Nephron progenitor cell (in vitro differentiated cells): ENCODE measurements at regions not wholly inside any gene's neighbourhood (a gene's known extent, or its start where the extent isn't known, plus 50 kb on each side); places are given as distances from the start of the nearest gene placed in this dataset.
"Not testable (repeated sequence)": the region's sequence is repeated elsewhere in the genome, so short reads cannot be mapped to it uniquely, and the experiment has no call there.

Source experiments
- DNase-seq: peaks from one replicate; pipeline ENCODE4 v3.0.0; 2021
- H3K27ac Mint-ChIP-seq: 2 replicates; pipeline ENCODE4 v1.8.0; 2021; ENCODE audit warnings: mild to moderate bottlenecking, moderate library complexity, mixed read lengths
- H3K27me3 Mint-ChIP-seq: 2 replicates; pipeline ENCODE4 v1.8.0; 2021; ENCODE audit warnings: mild to moderate bottlenecking, low read depth, mixed read lengths; ENCODE audit not compliant: poor library complexity
- H3K36me3 Mint-ChIP-seq: 2 replicates; pipeline ENCODE4 v1.8.0; 2021; ENCODE audit warnings: low read depth, mixed read lengths
- H3K4me1 Mint-ChIP-seq: 2 replicates; pipeline ENCODE4 v1.8.0; 2021; ENCODE audit warnings: mixed read lengths
- H3K4me3 Mint-ChIP-seq: 2 replicates; pipeline ENCODE4 v1.8.0; 2021; ENCODE audit warnings: mild to moderate bottlenecking, moderate library complexity, mixed read lengths
- H3K9me3 Mint-ChIP-seq: 2 replicates; pipeline ENCODE4 v1.8.0; 2021; ENCODE audit warnings: mild to moderate bottlenecking, moderate library complexity, mixed read lengths
- CTCF ChIP-seq: fragments of 200-600 bp; sonication (generic); IDR thresholded peaks from 2 replicates; pipeline ENCODE4 v1.5.0; 2021; ENCODE audit warnings: antibody characterized with exemption

- H3K27ac Mint-ChIP-seq, result no peak overlapping the region
- peaks cover 15% of the 10 kb centered on the region for H3K4me1 Mint-ChIP-seq
- DNase-seq, result no peak
- no peak for TF ChIP-seq CTCF
- H3K9me3 Mint-ChIP-seq, result no peaks in the 10 kb centered on the region
- peaks cover 6% of the 10 kb centered on the region for H3K27me3 Mint-ChIP-seq
- no peak overlapping the region for H3K4me3 Mint-ChIP-seq
- H3K36me3 Mint-ChIP-seq, result no peaks in the 10 kb centered on the region
Measured at GRCh38 chr12:13536219-13536910, 339.8 kb downstream of the EMP1 start.

GRCh38 chr12:13534645-13535398, 338.3 kb downstream of the EMP1 start:
- Mint-ChIP-seq H3K4me1 (peaks cover 10% of the 10 kb centered on the region), H3K27ac (peak overlapping the region; percentile 13), H3K36me3 (no peaks in the 10 kb centered on the region), H3K27me3 (peaks cover 6% of the 10 kb centered on the region), H3K4me3 (peak overlapping the region; percentile 71), H3K9me3 (no peaks in the 10 kb centered on the region)
- peak; percentile 95 for DNase-seq
- TF ChIP-seq CTCF, result peak; percentile 97

GRCh38 chr12:13534242-13534641, 337.7 kb downstream of the EMP1 start:
- no peak for TF ChIP-seq CTCF
- H3K4me1 Mint-ChIP-seq, result peaks cover 10% of the 10 kb centered on the region
- no peaks in the 10 kb centered on the region for H3K9me3 Mint-ChIP-seq
- H3K36me3 Mint-ChIP-seq, result no peaks in the 10 kb centered on the region
- H3K27me3 Mint-ChIP-seq, result peaks cover 6% of the 10 kb centered on the region
- DNase-seq, result no peak
- no peak overlapping the region for H3K27ac Mint-ChIP-seq
- H3K4me3 Mint-ChIP-seq, result peak overlapping the region; percentile 71

GRCh38 chr12:13530966-13531365, 334.4 kb downstream of the EMP1 start:
- H3K27me3 Mint-ChIP-seq, result peaks cover 6% of the 10 kb centered on the region
- H3K27ac Mint-ChIP-seq, result no peak overlapping the region
- no peaks in the 10 kb centered on the region for H3K9me3 Mint-ChIP-seq
- TF ChIP-seq CTCF, result no peak
- no peaks in the 10 kb centered on the region for H3K36me3 Mint-ChIP-seq
- H3K4me3 Mint-ChIP-seq, result no peak overlapping the region
- H3K4me1 Mint-ChIP-seq, result peaks cover 10% of the 10 kb centered on the region
- DNase-seq, result no peak

GRCh38 chr12:13526185-13526921, 329.8 kb downstream of the EMP1 start:
- not testable (repeated sequence) for H3K27ac Mint-ChIP-seq, H3K4me3 Mint-ChIP-seq, H3K9me3 Mint-ChIP-seq, H3K4me1 Mint-ChIP-seq, H3K36me3 Mint-ChIP-seq, H3K27me3 Mint-ChIP-seq
- peak; percentile 16 for DNase-seq

- H3K4me1 Mint-ChIP-seq, result no peaks in the 10 kb centered on the region
- no peak for TF ChIP-seq CTCF
- H3K36me3 Mint-ChIP-seq, result no peaks in the 10 kb centered on the region
- no peaks in the 10 kb centered on the region for H3K27me3 Mint-ChIP-seq
- peaks cover 23% of the 10 kb centered on the region for H3K9me3 Mint-ChIP-seq
- no peak overlapping the region for H3K27ac Mint-ChIP-seq
- DNase-seq, result no peak
- H3K4me3 Mint-ChIP-seq, result no peak overlapping the region
Measured at GRCh38 chr12:13523536-13524307, 327.2 kb downstream of the EMP1 start.

- DNase-seq, H3K27ac Mint-ChIP-seq, H3K36me3 Mint-ChIP-seq, H3K4me3 Mint-ChIP-seq, H3K4me1 Mint-ChIP-seq, H3K27me3 Mint-ChIP-seq: not testable (repeated sequence)
- H3K9me3 Mint-ChIP-seq, result peaks cover 58% of the 10 kb centered on the region
Measured at GRCh38 chr12:13518034-13518433, 321.5 kb downstream of the EMP1 start.
